ENCODE measurements at regions not wholly inside any gene's neighbourhood (a gene's known extent, or its start where the extent isn't known, plus 50 kb on each side); places are given as distances from the start of the nearest gene placed in this dataset.

DNA sequence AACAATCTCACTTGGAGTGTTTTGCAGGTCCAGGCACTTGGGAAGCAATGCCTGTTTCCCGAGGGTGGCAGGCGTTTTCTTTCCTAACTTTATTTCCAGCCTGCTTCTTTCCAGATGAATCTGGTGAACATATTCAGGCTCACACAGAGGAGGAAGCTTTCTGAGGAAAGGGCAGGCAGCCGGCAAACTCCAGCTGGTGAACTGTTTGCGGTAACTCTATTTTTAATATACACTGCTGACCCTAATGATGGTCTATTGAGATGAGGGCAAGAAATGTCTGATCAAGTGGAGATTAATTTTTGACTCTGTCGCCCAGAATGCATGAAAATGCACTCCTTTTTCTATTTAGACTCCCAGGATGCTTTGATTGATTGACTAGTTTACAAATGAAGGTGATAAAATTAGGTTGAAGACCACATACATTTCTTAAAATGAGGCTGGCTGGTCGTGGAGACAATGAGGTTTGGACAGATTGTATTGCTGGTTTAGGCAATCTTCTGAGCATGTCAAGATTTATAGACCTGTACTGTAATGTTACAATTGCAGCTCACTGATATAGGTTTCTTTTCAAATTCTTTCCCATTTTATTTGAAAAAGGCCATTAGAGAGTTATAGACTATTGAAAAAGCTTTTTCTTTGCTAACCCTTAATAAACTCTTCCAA, 153.8 kb downstream of the ATG4C start:
- Mint-ChIP-seq H3K27ac (no peak overlapping the region), H3K9me3 (no peaks in the 10 kb centered on the region), H3K27me3 (peaks cover 15% of the 10 kb centered on the region), H3K4me3 (no peak overlapping the region), H3K4me1 (no peaks in the 10 kb centered on the region), H3K36me3 (no peaks in the 10 kb centered on the region)
- Histone ChIP-seq H3K27me3 (ENCODE audit: control insufficient read depth, insufficient read depth, low read length) (no peaks in the 10 kb centered on the region), H3K4me3 (ENCODE audit: low read depth, low read length) (no peak overlapping the region), H3K9me3 (ENCODE audit: control insufficient read depth in 2 of 2, low read length in 2 of 2) (no peaks in the 10 kb centered on the region), H3K27ac (ENCODE audit: insufficient read depth, low read length, poor library complexity, severe bottlenecking) (no peak overlapping the region), H3K36me3 (ENCODE audit: control insufficient read depth, insufficient read depth, low read length) (no peaks in the 10 kb centered on the region), H3K4me1 (ENCODE audit: control insufficient read depth, insufficient read depth, low read length, poor library complexity, severe bottlenecking) (no peaks in the 10 kb centered on the region)
- DNase-seq (no peak), ATAC-seq (ENCODE audit: low read depth in 2 of 2) (no peak)

DNA sequence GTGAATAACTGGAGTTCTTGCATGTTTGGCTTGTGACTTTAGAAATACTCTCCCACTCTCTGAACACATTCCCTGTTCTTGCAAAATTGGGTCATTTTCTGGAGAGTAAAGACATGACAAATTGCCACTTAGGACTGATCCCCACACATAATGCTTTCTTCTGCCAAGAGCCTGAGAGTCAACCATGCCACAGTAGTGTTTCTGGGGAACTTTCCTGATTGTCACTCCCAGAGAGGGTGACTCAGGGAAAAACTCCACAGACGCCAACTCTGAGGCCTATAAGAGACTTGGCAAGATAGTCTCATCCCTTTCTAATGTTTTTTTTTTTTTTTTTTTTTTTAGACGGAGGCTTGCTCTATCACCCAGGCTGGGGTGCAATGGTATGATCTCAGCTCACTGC, 157.8 kb downstream of the ATG4C start:
- ATAC-seq (ENCODE audit: low read depth in 2 of 2) (no peak), DNase-seq (no peak)
- H3K9me3 ChIP-seq (ENCODE audit: control insufficient read depth in 2 of 2, low read length in 2 of 2), result no peaks in the 10 kb centered on the region
- Mint-ChIP-seq H3K9me3 (peaks cover 0 to 3% (median 0%) of the 10 kb centered on the region in 7 donors), H3K27me3 (peaks cover 12% of the 10 kb centered on the region), H3K27ac (no peak overlapping the region), H3K4me1 (no peaks in the 10 kb centered on the region), H3K4me3 (no peak overlapping the region), H3K36me3 (no peaks in the 10 kb centered on the region)
- H3K27ac ChIP-seq (ENCODE audit: insufficient read depth, low read length, poor library complexity, severe bottlenecking), result no peak overlapping the region
- no peaks in the 10 kb centered on the region for H3K27me3 ChIP-seq (ENCODE audit: control insufficient read depth, insufficient read depth, low read length)
- H3K4me3 ChIP-seq (ENCODE audit: low read depth, low read length), result no peak overlapping the region
- no peaks in the 10 kb centered on the region for H3K4me1 ChIP-seq (ENCODE audit: control insufficient read depth, insufficient read depth, low read length, poor library complexity, severe bottlenecking)
- H3K36me3 ChIP-seq (ENCODE audit: control insufficient read depth, insufficient read depth, low read length), result no peaks in the 10 kb centered on the region

DNA sequence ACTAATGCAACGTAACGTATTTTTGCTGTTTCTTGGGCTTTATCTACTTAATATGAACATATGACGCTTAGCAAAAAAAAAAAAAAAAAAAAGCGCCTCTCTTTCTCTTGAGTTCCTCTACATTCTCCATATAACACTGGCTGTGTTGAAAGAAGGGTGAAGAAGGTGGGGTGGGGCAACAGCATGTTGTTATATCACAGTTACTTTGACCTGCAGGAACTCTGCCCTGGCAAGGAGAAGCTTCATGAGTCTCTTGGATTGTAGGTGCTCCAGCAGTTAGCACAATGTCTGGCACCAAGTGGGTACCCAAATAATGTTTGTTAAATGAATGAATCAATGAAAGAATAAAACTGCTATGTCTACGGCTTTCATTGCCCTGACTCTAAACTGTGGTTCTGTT, 162.6 kb downstream of the ATG4C start:
- Mint-ChIP-seq H3K9me3 (peaks cover 0 to 3% (median 0%) of the 10 kb centered on the region in 7 donors), H3K36me3 (no peaks in the 10 kb centered on the region), H3K4me1 (no peaks in the 10 kb centered on the region)

GRCh38 chr1:62951428-62951827, 167.5 kb downstream of the ATG4C start:
- Histone ChIP-seq H3K9me3 (ENCODE audit: control insufficient read depth in 2 of 2, low read length in 2 of 2) (no peaks in the 10 kb centered on the region), H3K36me3 (ENCODE audit: control insufficient read depth, insufficient read depth, low read length) (no peaks in the 10 kb centered on the region), H3K27ac (ENCODE audit: insufficient read depth, low read length, poor library complexity, severe bottlenecking) (no peak overlapping the region), H3K27me3 (ENCODE audit: control insufficient read depth, insufficient read depth, low read length) (peaks cover 2% of the 10 kb centered on the region), H3K4me3 (ENCODE audit: low read depth, low read length) (no peak overlapping the region), H3K4me1 (ENCODE audit: control insufficient read depth, insufficient read depth, low read length, poor library complexity, severe bottlenecking) (no peaks in the 10 kb centered on the region)
- H3K36me3 Mint-ChIP-seq, result no peaks in the 10 kb centered on the region
- ATAC-seq (ENCODE audit: low read depth in 2 of 2), result no peak
- no peak overlapping the region for H3K4me3 Mint-ChIP-seq
- no peak overlapping the region for H3K27ac Mint-ChIP-seq
- no peak for DNase-seq
- peaks cover 0 to 1% (median 0%) of the 10 kb centered on the region in 7 donors for H3K9me3 Mint-ChIP-seq
- H3K27me3 Mint-ChIP-seq, result peaks cover 21% of the 10 kb centered on the region
- no peaks in the 10 kb centered on the region for H3K4me1 Mint-ChIP-seq

More for the DNA sequence above, 162.6 kb downstream of the ATG4C start:
- Histone ChIP-seq H3K27me3 (ENCODE audit: control insufficient read depth, insufficient read depth, low read length) (no peaks in the 10 kb centered on the region), H3K36me3 (ENCODE audit: control insufficient read depth, insufficient read depth, low read length) (no peaks in the 10 kb centered on the region), H3K27ac (ENCODE audit: insufficient read depth, low read length, poor library complexity, severe bottlenecking) (no peak overlapping the region), H3K4me1 (ENCODE audit: control insufficient read depth, insufficient read depth, low read length, poor library complexity, severe bottlenecking) (no peaks in the 10 kb centered on the region), H3K4me3 (ENCODE audit: low read depth, low read length) (no peak overlapping the region), H3K9me3 (ENCODE audit: control insufficient read depth in 2 of 2, low read length in 2 of 2) (no peaks in the 10 kb centered on the region)
- no peak overlapping the region for H3K4me3 Mint-ChIP-seq
- no peak for DNase-seq
- no peak overlapping the region for H3K27ac Mint-ChIP-seq
- no peak for ATAC-seq (ENCODE audit: low read depth in 2 of 2)
- H3K27me3 Mint-ChIP-seq, result peaks cover 4% of the 10 kb centered on the region

DNA sequence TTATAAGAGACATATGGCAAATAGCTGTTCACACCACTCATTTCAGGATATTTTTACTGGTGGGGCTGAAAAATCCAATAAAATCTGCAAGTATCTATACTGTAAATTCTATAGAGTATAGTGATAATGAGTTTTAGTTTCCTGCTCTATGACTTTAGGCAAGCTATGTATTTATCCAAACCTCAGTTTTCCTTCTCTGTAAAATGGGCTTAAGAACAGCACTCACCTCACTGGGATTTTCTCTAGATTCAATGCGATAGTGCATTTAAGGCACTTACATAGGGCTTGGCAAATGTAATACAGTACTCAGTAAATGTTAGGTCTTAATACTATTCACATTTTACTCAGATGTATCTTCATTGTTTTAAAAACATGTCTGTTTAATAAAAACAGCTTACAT, 168.7 kb downstream of the ATG4C start:
- H3K4me3 Mint-ChIP-seq, result no peak overlapping the region
- no peak for DNase-seq
- no peaks in the 10 kb centered on the region for H3K4me1 Mint-ChIP-seq
- H3K9me3 Mint-ChIP-seq, result peaks cover 0 to under 1% (median 0%) of the 10 kb centered on the region in 7 donors
- ATAC-seq (ENCODE audit: low read depth in 2 of 2), result no peak
- H3K4me3 ChIP-seq (ENCODE audit: low read depth, low read length), result no peak overlapping the region
- no peaks in the 10 kb centered on the region for H3K4me1 ChIP-seq (ENCODE audit: control insufficient read depth, insufficient read depth, low read length, poor library complexity, severe bottlenecking)
- H3K9me3 ChIP-seq (ENCODE audit: control insufficient read depth in 2 of 2, low read length in 2 of 2), result no peaks in the 10 kb centered on the region
- no peaks in the 10 kb centered on the region for H3K36me3 Mint-ChIP-seq
- H3K36me3 ChIP-seq (ENCODE audit: control insufficient read depth, insufficient read depth, low read length), result no peaks in the 10 kb centered on the region
- no peak overlapping the region for H3K27ac Mint-ChIP-seq
- H3K27me3 Mint-ChIP-seq, result peaks cover 30% of the 10 kb centered on the region
- H3K27me3 ChIP-seq (ENCODE audit: control insufficient read depth, insufficient read depth, low read length), result peaks cover 2% of the 10 kb centered on the region
- no peak overlapping the region for H3K27ac ChIP-seq (ENCODE audit: insufficient read depth, low read length, poor library complexity, severe bottlenecking)

GRCh38 chr1:62953633-62954032, 169.7 kb downstream of the ATG4C start:
- Histone ChIP-seq H3K27ac (ENCODE audit: insufficient read depth, low read length, poor library complexity, severe bottlenecking) (no peak overlapping the region), H3K27me3 (ENCODE audit: control insufficient read depth, insufficient read depth, low read length) (peaks cover 2% of the 10 kb centered on the region), H3K4me1 (ENCODE audit: control insufficient read depth, insufficient read depth, low read length, poor library complexity, severe bottlenecking) (no peaks in the 10 kb centered on the region), H3K36me3 (ENCODE audit: control insufficient read depth, insufficient read depth, low read length) (no peaks in the 10 kb centered on the region), H3K9me3 (ENCODE audit: control insufficient read depth in 2 of 2, low read length in 2 of 2) (no peaks in the 10 kb centered on the region), H3K4me3 (ENCODE audit: low read depth, low read length) (no peak overlapping the region)
- no peaks in the 10 kb centered on the region for H3K4me1 Mint-ChIP-seq
- no peak overlapping the region for H3K4me3 Mint-ChIP-seq
- no peaks in the 10 kb centered on the region for H3K9me3 Mint-ChIP-seq
- DNase-seq (no peak), ATAC-seq (ENCODE audit: low read depth in 2 of 2) (no peak)
- H3K36me3 Mint-ChIP-seq, result no peaks in the 10 kb centered on the region
- H3K27ac Mint-ChIP-seq, result no peak overlapping the region
- H3K27me3 Mint-ChIP-seq, result peaks cover 35% of the 10 kb centered on the region

- no peak overlapping the region for H3K27ac ChIP-seq (ENCODE audit: insufficient read depth, low read length, poor library complexity, severe bottlenecking)
- H3K27me3 Mint-ChIP-seq, result peaks cover 35% of the 10 kb centered on the region
- H3K4me3 ChIP-seq (ENCODE audit: low read depth, low read length), result no peak overlapping the region
- DNase-seq, result no peak
- peaks cover 2% of the 10 kb centered on the region for H3K27me3 ChIP-seq (ENCODE audit: control insufficient read depth, insufficient read depth, low read length)
- no peaks in the 10 kb centered on the region for H3K9me3 ChIP-seq (ENCODE audit: control insufficient read depth in 2 of 2, low read length in 2 of 2)
- no peak overlapping the region for H3K4me3 Mint-ChIP-seq
- H3K4me1 Mint-ChIP-seq, result no peaks in the 10 kb centered on the region
- H3K36me3 Mint-ChIP-seq, result no peaks in the 10 kb centered on the region
- H3K4me1 ChIP-seq (ENCODE audit: control insufficient read depth, insufficient read depth, low read length, poor library complexity, severe bottlenecking), result no peaks in the 10 kb centered on the region
- ATAC-seq (ENCODE audit: low read depth in 2 of 2), result no peak
- no peak overlapping the region for H3K27ac Mint-ChIP-seq
- peaks cover 0 to 2% (median 0%) of the 10 kb centered on the region in 7 donors for H3K9me3 Mint-ChIP-seq
- H3K36me3 ChIP-seq (ENCODE audit: control insufficient read depth, insufficient read depth, low read length), result no peaks in the 10 kb centered on the region
Measured at GRCh38 chr1:62954758-62955157, 170.8 kb downstream of the ATG4C start.

GRCh38 chr1:62955666-62956065, 171.7 kb downstream of the ATG4C start:
- Histone ChIP-seq H3K27me3 (ENCODE audit: control insufficient read depth, insufficient read depth, low read length) (peaks cover 2% of the 10 kb centered on the region), H3K9me3 (ENCODE audit: control insufficient read depth in 2 of 2, low read length in 2 of 2) (no peaks in the 10 kb centered on the region), H3K27ac (ENCODE audit: insufficient read depth, low read length, poor library complexity, severe bottlenecking) (no peak overlapping the region), H3K4me1 (ENCODE audit: control insufficient read depth, insufficient read depth, low read length, poor library complexity, severe bottlenecking) (no peaks in the 10 kb centered on the region), H3K4me3 (ENCODE audit: low read depth, low read length) (no peak overlapping the region), H3K36me3 (ENCODE audit: control insufficient read depth, insufficient read depth, low read length) (no peaks in the 10 kb centered on the region)
- Mint-ChIP-seq H3K9me3 (peaks cover 0 to 2% (median 0%) of the 10 kb centered on the region in 7 donors), H3K4me1 (no peaks in the 10 kb centered on the region), H3K4me3 (no peak overlapping the region), H3K27ac (no peak overlapping the region), H3K27me3 (peaks cover 35% of the 10 kb centered on the region), H3K36me3 (no peaks in the 10 kb centered on the region)
- ATAC-seq (ENCODE audit: low read depth in 2 of 2), result no peak
- no peak for DNase-seq
